EL (cell line): ENCODE measurements at regions not wholly inside any gene's neighbourhood (a gene's known extent, or its start where the extent isn't known, plus 50 kb on each side); places are given as distances from the start of the nearest gene placed in this dataset.
"Not testable (repeated sequence)": the region's sequence is repeated elsewhere in the genome, so short reads cannot be mapped to it uniquely, and the experiment has no call there.

Experiments used
- DNase-seq: peaks from one replicate; pipeline ENCODE4 v3.0.0-alpha.2; 2016

- no peak for DNase-seq
Observed at GRCh38 chr3:68676136-68676535, 256.2 kb downstream of the TAFA4 start.

GRCh38 chr3:68667346-68667745, 265.0 kb downstream of the TAFA4 start:
- DNase-seq = no peak

- no peak for DNase-seq
Observed at GRCh38 chr3:68666429-68667136, 265.8 kb downstream of the TAFA4 start.

GRCh38 chr3:68664276-68664675, 268.1 kb downstream of the TAFA4 start:
- no peak for DNase-seq

GRCh38 chr3:68662176-68662575, 270.2 kb downstream of the TAFA4 start:
- DNase-seq = no peak

GRCh38 chr3:68650657-68651056, 281.7 kb downstream of the TAFA4 start:
- not testable (repeated sequence) for DNase-seq

- DNase-seq = no peak
Observed at GRCh38 chr3:68648494-68648893, 283.9 kb downstream of the TAFA4 start.

- no peak for DNase-seq
Observed at GRCh38 chr3:68631850-68632545, 300.3 kb downstream of the TAFA4 start.

- DNase-seq = no peak
Observed at GRCh38 chr3:68620211-68620610, 312.1 kb downstream of the TAFA4 start.

GRCh38 chr3:68614087-68614486, 318.3 kb downstream of the TAFA4 start:
- no peak for DNase-seq

GRCh38 chr3:68571321-68571720, 361.0 kb downstream of the TAFA4 start:
- DNase-seq = no peak

- DNase-seq = no peak
Observed at GRCh38 chr3:68560728-68561127, 371.6 kb downstream of the TAFA4 start.

GRCh38 chr3:68535782-68536181, 396.6 kb downstream of the TAFA4 start:
- DNase-seq = no peak

GRCh38 chr3:68523330-68523729, 409.0 kb downstream of the TAFA4 start:
- no peak for DNase-seq

- no peak for DNase-seq
Observed at GRCh38 chr3:68515237-68515636, 417.1 kb downstream of the TAFA4 start.

- no peak for DNase-seq
Observed at GRCh38 chr3:68504201-68504600, 428.1 kb downstream of the TAFA4 start.

- not testable (repeated sequence) for DNase-seq
Observed at GRCh38 chr3:68485845-68486244, 446.5 kb downstream of the TAFA4 start.

GRCh38 chr3:68485051-68485450, 447.3 kb downstream of the TAFA4 start:
- DNase-seq = no peak

GRCh38 chr3:68483601-68484000, 448.7 kb downstream of the TAFA4 start:
- no peak for DNase-seq

GRCh38 chr3:68483041-68483440, 449.3 kb downstream of the TAFA4 start:
- DNase-seq = no peak

- no peak for DNase-seq
Observed at GRCh38 chr3:68482565-68482964, 449.8 kb downstream of the TAFA4 start.

GRCh38 chr3:68479779-68480178, 452.6 kb downstream of the TAFA4 start:
- no peak for DNase-seq

- no peak for DNase-seq
Observed at GRCh38 chr3:68468695-68469375, 463.5 kb downstream of the TAFA4 start.

GRCh38 chr3:68467465-68467864, 464.9 kb downstream of the TAFA4 start:
- no peak for DNase-seq
